Transverse colon (tissue), 4 donors: ENCODE measurements at regions not wholly inside any gene's neighbourhood (a gene's known extent, or its start where the extent isn't known, plus 50 kb on each side); places are given as distances from the start of the nearest gene placed in this dataset.

Experiments
- DNase-seq: peaks from one replicate; pipeline ENCODE4 v3.0.0-alpha.2; 2019
- H3K27ac ChIP-seq, 4 donors: fragments of 200-600 bp; sonication (generic); 2 replicates each; pipeline ENCODE4 v1.5.1; 2016 to 2018; ENCODE audit warnings: inconsistent platforms in 4 of 4
- H3K27me3 ChIP-seq: fragments of 200-600 bp; sonication (generic); 2 replicates; pipeline ENCODE4 v1.5.1; 2017; ENCODE audit warnings: inconsistent platforms
- H3K36me3 ChIP-seq, 4 donors: fragments of 200-600 bp; sonication (generic); 2 replicates each; pipeline ENCODE4 v1.5.1; 2017 to 2019; ENCODE audit warnings: inconsistent platforms in 4 of 4
- H3K4me1 ChIP-seq, 4 donors: fragments of 200-600 bp; sonication (generic); 2 replicates each; pipeline ENCODE4 v1.5.1; 2017 to 2020; ENCODE audit warnings: inconsistent platforms in 4 of 4
- H3K4me3 ChIP-seq, 4 donors: fragments of 200-600 bp; sonication (generic); 1 replicate in 1 of 4; 2 replicates in 3 of 4; pipeline versions ENCODE4 v1.5.1 to v1.6.1; 2017 to 2019; ENCODE audit warnings: inconsistent platforms in 4 of 4
- H3K9me3 ChIP-seq, 2 donors: fragments of 200-600 bp; sonication (generic); 2 replicates each; pipeline ENCODE4 v1.5.1; 2017 to 2019; ENCODE audit warnings: inconsistent platforms in 2 of 2
- CTCF ChIP-seq, 5 experiments: fragments of 200-600 bp in 3 of 5; fragments of 450-650 bp in 2 of 5; sonication (generic) in 3 of 5; IDR thresholded peaks; 1 replicate in 2 of 5; 2 replicates in 3 of 5; pipeline ENCODE4 v1.5.1; 2016 to 2017; ENCODE audit warnings: antibody characterized with exemption in 5 of 5, inconsistent platforms in 3 of 5, mild to moderate bottlenecking in 2 of 5, moderate library complexity in 1 of 5
- EP300 ChIP-seq: sonication (generic); formaldehyde crosslinking; IDR thresholded peaks from one replicate; pipeline ENCODE4 v1.6.1; 2017; ENCODE audit warnings: antibody characterized with exemption, low read depth
- POLR2A ChIP-seq: fragments of 450-650 bp; IDR thresholded peaks from one replicate; pipeline ENCODE4 v1.6.1; 2016; ENCODE audit warnings: antibody characterized with exemption, mild to moderate bottlenecking, moderate library complexity
- POLR2AphosphoS5 ChIP-seq, 3 donors: sonication (generic); formaldehyde crosslinking; IDR thresholded peaks; one replicate each; pipeline ENCODE4 v1.6.1; 2016; ENCODE audit warnings: antibody characterized with exemption in 3 of 3
- WGBS, 2 donors: methylation state at CpG; one replicate each; pipeline ENCODE4 v1.1.5; 2018; ENCODE audit warnings: low coverage in 1 of 2; 5-methylcytosine and 5-hydroxymethylcytosine counted together
- in situ Hi-C, 4 donors: fragments of 200-750 bp; cut with MboI; loops; one replicate each; pipeline versions ENCODE4 v1.15.0 to v1.15.1; 2017; ENCODE audit warnings: low sequenced_read_pairs in 3 of 4, low pct_ligation_motif_present in 1 of 4, low pct_unique_long_range_greater_than_20kb in 1 of 4
- intact Hi-C: fragments of 100-400 bp; cut with DNase I; formaldehyde crosslinking; loops from one replicate; pipeline ENCODE4 v1.15.1; 2023; ENCODE audit warnings: low total_unique reads

GRCh38 chr10:36170142-36170719, 528.1 kb upstream of the FZD8 start:
- no peaks in the 10 kb centered on the region for H3K9me3 ChIP-seq
- TF ChIP-seq POLR2AphosphoS5 (IDR thresholded peaks at IDR 0.05) (no peak), POLR2A (no peak), EP300 (no peak), CTCF (IDR thresholded peaks at IDR 0.05) (no peak)
- in situ Hi-C loops = loop anchor here in 1 of 4 donors (25.0 kb wide), 1 partner anchor 533 kb away; the partner anchor contains the start of gene FZD8
- H3K36me3 ChIP-seq = no peaks in the 10 kb centered on the region
- H3K27me3 ChIP-seq = no peaks in the 10 kb centered on the region
- WGBS, 2 donors = 70% methylated on average over 2 of the region's 2 CpGs
- DNase-seq = no peak
- H3K27ac ChIP-seq = no peak overlapping the region
- intact Hi-C loops = no loop called here
- peaks cover 0 to 12% (median 6%) of the 10 kb centered on the region in 4 donors for H3K4me1 ChIP-seq
- no peak overlapping the region for H3K4me3 ChIP-seq

DNA sequence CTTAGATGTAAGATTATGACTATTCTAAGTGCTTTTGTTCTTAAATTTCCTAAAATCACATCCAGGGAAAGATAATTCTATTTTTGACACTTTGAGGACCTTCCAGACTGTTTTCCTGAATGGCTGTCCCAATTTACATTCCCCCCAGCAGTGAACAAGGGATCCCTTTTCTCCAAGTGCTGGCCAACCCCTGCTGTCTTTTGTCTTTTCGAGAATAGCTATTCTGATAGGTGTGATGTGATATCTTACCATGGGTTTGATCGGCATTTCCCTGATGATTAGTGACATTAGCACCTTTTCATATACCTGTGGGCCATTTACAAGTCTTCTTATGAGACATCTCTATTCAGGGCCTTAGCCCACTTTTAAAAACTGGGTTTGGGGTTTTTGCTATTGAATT, 526.7 kb upstream of the FZD8 start:
- H3K27me3 ChIP-seq = no peaks in the 10 kb centered on the region
- no peak for DNase-seq
- 75 to 87% methylated on average over 2 of the region's 2 CpGs for WGBS, 2 donors
- no peaks in the 10 kb centered on the region for H3K9me3 ChIP-seq
- H3K36me3 ChIP-seq = no peaks in the 10 kb centered on the region
- in situ Hi-C loops (loop anchor here in 1 of 4 donors (25.0 kb wide), 1 partner anchor 531 kb away; the partner anchor contains the start of gene FZD8), intact Hi-C loops (no loop called here)
- H3K4me3 ChIP-seq = no peak overlapping the region
- no peak overlapping the region for H3K27ac ChIP-seq
- H3K4me1 ChIP-seq = peaks cover 0 to 12% (median 6%) of the 10 kb centered on the region in 4 donors
- TF ChIP-seq EP300 (no peak), CTCF (IDR thresholded peaks at IDR 0.05) (no peak), POLR2A (no peak)

DNA sequence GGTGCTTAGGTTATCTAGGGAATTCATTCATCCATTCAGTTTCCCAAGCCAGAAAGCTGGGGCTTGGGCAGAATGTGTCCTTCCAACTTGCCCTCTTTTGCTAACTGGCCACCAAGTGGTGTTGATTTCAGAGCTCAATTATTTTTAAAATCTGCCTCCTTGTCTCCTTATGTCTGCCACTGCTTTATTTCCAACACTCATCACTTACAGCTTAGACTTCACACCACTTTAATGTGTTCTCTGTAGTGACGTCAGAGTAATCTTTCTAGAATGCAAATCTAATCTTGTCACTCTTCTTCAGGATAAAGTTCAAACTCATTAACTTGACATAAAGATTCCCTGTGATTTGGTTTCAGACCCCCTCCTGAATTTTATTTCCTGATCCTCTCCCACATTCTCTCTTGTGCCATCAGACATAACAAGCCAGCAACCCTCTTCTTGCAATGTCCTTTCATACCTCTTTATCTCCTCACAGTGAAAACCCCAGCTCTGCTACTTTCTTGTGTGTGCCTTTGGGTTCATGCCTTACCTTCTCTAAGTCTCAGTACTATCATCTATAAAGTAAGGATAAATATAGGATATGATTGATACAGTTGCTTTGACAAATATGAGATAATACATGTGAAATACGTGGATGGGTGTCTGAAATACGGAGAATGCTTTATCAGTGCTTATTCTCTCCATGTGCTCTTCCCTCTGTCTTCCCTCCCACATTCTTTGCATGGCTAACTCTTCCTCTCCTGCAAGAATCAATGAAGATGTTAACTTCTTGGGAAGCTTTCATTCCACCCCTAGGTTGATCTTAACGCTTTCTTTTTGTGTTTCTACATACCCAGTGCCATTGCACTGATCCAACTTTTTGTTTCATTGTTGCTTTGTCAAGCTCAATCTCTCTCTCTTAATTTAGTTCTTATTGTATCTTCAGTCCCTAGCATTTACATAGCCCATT, 522.7 kb upstream of the FZD8 start:
- H3K36me3 ChIP-seq = no peaks in the 10 kb centered on the region
- H3K4me3 ChIP-seq = no peak overlapping the region
- WGBS, 2 donors = 80 to 100% methylated on average over 3 to 4 of the region's 4 CpGs
- no peak for DNase-seq
- H3K9me3 ChIP-seq = no peaks in the 10 kb centered on the region
- no peaks in the 10 kb centered on the region for H3K4me1 ChIP-seq
- H3K27ac ChIP-seq = no peak overlapping the region
- intact Hi-C loops (no loop called here), in situ Hi-C loops (loop anchor here in 1 of 4 donors (25.0 kb wide), 1 partner anchor 528 kb away; the partner anchor contains the start of gene FZD8)
- no peaks in the 10 kb centered on the region for H3K27me3 ChIP-seq
- TF ChIP-seq CTCF (IDR thresholded peaks at IDR 0.05) (no peak), POLR2A (no peak), POLR2AphosphoS5 (IDR thresholded peaks at IDR 0.05) (no peak), EP300 (no peak)

DNA sequence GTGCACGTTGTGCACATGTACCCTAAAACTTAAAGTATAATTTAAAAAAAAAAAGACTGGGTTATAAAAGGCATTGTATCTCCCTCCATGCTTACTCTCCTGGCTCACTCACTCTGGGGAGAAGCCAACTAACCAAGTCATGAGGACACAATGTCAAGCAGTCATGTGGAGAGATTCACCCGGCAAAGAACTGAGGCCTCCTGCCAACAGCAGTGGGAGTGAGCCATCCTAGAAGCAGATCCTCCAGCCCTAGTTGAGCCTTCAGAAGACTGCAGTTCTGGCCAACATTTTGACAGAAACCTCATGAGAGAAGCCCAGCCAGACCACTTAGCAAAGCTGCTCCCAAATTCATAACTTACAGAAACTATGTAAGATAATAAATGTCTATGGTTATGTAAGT, 521.7 kb upstream of the FZD8 start:
- intact Hi-C loops (no loop called here), in situ Hi-C loops (loop anchor here in 1 of 4 donors (25.0 kb wide), 1 partner anchor 527 kb away; the partner anchor contains the start of gene FZD8)
- Histone ChIP-seq H3K4me1 (no peaks in the 10 kb centered on the region), H3K4me3 (no peak overlapping the region), H3K27ac (no peak overlapping the region), H3K9me3 (no peaks in the 10 kb centered on the region), H3K36me3 (no peaks in the 10 kb centered on the region), H3K27me3 (no peaks in the 10 kb centered on the region)
- TF ChIP-seq EP300 (no peak), POLR2A (no peak), POLR2AphosphoS5 (IDR thresholded peaks at IDR 0.05) (no peak), CTCF (IDR thresholded peaks at IDR 0.05) (no peak)
- DNase-seq = no peak
- 85 to 100% methylated on average over 1 to 2 of the region's 2 CpGs for WGBS, 2 donors
